NAMALWA (cell line): ENCODE measurements at regions not wholly inside any gene's neighbourhood (a gene's known extent, or its start where the extent isn't known, plus 50 kb on each side); places are given as distances from the start of the nearest gene placed in this dataset.

Source experiments
- DNase-seq: peaks from one replicate; pipeline ENCODE4 v3.0.0-alpha.2; 2015; ENCODE audit warnings: low spot score

DNA sequence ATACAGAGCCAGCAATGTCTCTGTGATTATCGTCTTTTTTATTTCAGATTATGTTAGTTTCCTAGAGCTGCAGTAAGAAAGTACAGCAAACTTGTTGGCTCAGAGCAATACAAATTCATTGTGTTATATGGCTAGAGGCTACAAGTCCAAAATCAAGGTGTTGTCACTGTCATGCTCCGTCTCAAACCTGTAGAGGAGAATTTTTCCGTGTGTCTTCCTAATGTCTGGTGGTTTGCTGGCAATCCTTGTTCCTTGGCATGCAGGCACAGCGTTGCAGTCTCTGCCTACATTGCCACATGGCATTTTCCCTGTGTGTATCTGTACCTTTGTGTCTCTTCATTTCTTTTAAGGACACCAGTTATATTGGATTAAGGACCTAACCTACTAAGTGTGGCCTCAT is 244.4 kb downstream of the LRRIQ3 start:
- no peak for DNase-seq

DNA sequence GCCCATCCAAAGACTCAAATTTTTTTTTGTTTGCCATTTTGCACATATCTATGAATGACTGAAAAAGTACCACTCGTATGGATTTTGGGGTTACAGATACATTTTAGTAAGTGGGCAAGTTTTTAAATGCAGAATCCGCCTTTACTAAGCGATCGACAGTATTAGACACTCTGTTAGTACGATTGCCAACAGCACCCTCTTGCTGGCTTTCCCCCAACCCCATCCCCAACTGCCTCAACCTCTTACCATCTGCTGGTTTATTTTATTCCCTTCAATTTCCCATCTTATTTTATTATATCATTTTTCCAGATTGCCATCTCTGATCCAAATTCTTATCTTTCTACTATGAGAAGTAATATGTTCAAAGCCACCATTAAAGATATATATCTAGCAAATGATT is 244.8 kb downstream of the LRRIQ3 start:
- no peak for DNase-seq

GRCh38 chr1:73948055-73948454 is 249.9 kb downstream of the LRRIQ3 start:
- DNase-seq = no peak

- no peak for DNase-seq
Observed at GRCh38 chr1:73947009-73947408, 251.0 kb downstream of the LRRIQ3 start.

GRCh38 chr1:73943270-73943669 is 254.7 kb downstream of the LRRIQ3 start:
- DNase-seq = no peak

GRCh38 chr1:73930293-73930692 is 267.7 kb downstream of the LRRIQ3 start:
- no peak for DNase-seq

DNA sequence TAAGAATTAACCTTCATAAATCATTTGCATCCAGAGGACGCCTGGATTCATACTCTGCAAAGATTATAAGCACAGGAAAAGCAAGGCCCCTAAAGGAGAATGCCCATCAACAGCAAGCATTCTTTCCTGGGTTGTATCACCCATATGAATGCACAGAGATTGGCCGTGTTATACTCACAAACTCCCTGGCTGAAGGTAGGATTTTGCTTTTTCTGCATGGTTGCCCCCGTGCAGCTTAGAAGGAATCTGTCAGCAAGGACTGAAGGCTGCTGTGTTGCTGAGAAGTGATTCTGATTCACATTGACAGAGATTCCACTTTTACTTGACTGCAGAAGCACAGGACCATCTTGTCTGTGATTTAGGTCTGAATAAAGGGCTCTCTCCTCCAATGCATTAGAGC is 283.0 kb downstream of the LRRIQ3 start:
- DNase-seq = no peak

- no peak for DNase-seq
Observed at GRCh38 chr1:73913025-73913424, 285.0 kb downstream of the LRRIQ3 start.

DNA sequence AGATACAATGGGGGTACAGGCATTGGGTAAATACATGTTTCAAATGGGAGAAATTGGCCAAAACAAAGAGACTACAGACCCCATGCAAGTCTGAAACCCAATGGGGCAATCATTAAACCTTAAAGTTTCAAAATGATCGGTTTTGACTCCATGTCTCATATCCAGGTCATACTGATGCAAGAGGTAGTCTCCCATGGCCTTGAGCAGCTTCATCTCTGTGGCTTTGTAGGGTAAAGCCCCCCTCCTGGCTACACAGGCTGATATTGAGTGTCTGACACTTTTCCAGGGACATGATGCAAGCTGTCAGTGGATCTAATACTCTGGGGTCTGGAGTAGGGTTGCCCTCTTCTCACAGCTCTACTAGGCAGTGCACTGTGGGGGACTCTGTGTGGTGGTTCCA is 286.1 kb downstream of the LRRIQ3 start:
- no peak for DNase-seq

DNA sequence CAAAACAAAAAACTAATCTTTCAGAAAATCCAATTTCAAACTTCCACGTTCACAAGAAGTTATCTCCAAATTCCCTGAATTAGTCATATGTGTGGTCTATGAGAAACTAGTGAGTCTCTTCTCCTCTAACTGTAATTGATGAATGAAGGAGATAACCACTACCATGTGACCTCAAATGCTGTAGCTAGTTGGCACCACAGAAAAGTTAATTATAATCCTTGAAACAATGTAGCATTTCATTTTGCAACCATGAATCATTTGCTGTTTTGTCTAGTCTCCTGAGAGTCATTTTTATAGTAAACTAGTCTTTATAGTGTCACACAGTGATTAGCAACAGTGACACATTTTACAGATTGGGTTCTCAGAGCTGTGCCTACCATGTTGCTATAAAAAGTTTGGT is 287.5 kb downstream of the LRRIQ3 start:
- no peak for DNase-seq

GRCh38 chr1:73910062-73910461 is 287.9 kb downstream of the LRRIQ3 start:
- DNase-seq = no peak

- DNase-seq = no peak
Observed at GRCh38 chr1:73909043-73909562, 288.9 kb downstream of the LRRIQ3 start.

- no peak for DNase-seq
Observed at GRCh38 chr1:73907051-73907450, 290.9 kb downstream of the LRRIQ3 start.

- no peak for DNase-seq
Observed at GRCh38 chr1:73903092-73903491, 294.9 kb downstream of the LRRIQ3 start.

DNA sequence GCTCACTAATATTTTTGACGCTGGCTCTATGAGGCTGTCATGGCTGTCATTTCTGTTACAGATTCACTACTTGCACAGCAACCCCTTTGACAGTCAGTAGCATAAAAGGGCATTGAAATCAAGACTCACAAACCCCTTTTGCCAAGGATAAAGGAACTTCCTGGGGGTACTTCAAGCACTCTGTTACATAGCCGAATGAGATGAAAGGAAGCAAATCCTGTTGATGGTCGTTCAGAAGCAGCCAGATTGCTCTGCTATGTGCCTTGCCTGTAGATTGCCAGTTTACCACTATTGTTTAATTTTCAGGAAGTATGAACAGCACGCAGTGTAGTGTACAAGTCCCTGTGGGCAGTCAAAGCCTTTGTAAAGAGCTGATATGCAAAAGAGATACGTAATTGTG is 296.2 kb downstream of the LRRIQ3 start:
- no peak for DNase-seq

- no peak for DNase-seq
Observed at GRCh38 chr1:73899311-73899710, 298.7 kb downstream of the LRRIQ3 start.

DNA sequence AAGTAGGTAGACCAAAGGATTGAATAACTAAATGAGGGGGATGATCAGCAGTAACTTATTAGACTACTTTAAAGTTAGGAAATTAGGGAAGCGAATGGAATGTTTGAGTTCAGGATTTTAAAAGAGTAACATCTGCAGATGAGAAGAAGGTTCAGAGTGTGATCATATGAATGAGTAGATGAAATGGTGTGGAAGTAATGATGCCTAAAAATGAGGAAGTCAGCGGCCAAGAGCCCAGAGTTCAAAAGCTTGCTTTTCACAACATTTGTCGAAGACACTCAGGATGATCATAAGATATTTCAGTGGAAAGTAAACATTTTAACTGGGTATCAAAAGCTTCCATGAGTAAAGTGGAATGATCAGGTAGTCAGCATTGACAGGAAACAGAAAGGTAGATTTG is 299.4 kb downstream of the LRRIQ3 start:
- DNase-seq = no peak

- DNase-seq = no peak
Observed at GRCh38 chr1:73887412-73887811, 310.6 kb downstream of the LRRIQ3 start.

DNA sequence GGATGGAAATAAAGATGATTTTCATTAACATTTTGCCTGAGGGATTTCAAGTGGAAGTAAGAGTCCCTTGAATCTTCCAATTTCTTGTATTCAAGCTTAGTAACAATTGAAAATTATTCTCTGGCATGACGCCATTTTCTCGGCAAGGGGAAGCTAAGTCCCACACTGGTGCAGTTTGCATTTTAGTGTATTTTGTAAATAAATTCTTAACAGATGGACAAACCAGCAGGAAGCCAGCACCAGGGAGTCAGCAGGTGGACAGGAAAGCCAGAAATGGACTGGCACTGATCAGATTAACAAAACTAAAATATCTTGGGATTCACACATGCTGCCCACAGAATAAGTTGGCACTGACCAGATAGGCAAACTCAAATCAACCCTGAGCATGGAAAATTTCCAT is 311.3 kb downstream of the LRRIQ3 start:
- no peak for DNase-seq

DNA sequence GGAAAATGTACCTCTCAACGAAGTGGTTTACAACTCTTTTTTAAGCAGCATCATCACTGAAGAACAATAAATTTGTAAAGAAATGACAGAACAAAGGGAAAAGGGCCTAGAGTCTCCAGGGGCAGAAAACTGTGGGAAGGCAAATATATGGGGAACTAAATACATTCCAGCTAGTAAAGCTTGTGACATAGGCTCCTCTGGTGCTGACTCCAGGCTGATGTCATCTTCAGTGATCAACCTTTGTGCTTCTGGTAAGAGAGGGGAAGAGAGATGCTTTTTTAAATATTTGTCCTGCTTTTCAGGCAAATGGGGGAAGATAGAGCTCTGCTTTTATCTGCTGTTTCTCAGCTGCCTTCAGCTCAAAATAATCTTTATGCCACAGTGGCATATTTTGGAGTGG is 323.2 kb downstream of the LRRIQ3 start:
- DNase-seq = no peak

GRCh38 chr1:73868810-73869336 is 329.1 kb downstream of the LRRIQ3 start:
- DNase-seq = no peak

GRCh38 chr1:73862355-73862754 is 335.6 kb downstream of the LRRIQ3 start:
- DNase-seq = no peak

DNA sequence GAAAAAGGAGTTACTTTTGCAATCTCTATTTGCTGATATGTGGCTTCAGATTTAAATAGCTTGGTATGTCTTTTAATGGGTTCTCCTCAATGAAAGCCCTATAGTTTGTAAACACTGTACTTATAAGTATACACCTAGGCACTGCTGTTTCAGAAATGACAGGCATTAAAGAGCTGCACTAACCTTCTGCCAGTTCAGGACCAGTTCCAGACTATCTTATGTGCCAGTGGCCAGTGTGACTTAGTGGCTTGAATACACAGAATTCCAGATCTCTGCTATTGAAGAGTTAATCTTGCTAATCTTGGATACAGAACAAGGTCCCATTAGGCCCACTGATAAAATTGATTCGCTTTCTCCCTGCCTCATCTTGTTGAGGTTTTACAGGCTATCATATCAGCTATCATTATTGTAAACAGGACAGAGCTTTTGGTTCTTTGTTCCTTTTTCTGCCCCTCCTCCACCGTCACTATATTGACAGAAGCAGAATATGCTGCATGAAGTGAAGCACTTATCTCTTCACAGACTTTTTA is 337.5 kb downstream of the LRRIQ3 start:
- DNase-seq = no peak

DNA sequence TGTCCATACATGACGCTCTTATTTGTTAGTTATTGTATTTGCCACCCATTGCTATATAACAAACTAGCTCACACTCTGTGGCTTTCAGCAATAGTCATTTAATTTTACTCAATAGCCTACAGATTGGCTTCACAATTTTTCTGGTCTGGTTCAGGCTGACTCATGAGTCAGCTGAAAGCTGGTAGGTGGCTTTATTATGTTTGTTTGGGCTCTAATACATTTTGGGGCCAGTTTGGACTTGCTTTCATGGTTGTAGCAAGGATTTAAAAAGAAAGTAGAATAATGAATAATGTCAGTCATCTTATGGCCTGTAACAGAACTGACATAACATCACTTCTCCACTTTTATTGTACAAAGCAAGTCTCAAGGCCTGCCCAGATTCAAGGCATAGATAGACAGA is 338.7 kb downstream of the LRRIQ3 start:
- DNase-seq = no peak

DNA sequence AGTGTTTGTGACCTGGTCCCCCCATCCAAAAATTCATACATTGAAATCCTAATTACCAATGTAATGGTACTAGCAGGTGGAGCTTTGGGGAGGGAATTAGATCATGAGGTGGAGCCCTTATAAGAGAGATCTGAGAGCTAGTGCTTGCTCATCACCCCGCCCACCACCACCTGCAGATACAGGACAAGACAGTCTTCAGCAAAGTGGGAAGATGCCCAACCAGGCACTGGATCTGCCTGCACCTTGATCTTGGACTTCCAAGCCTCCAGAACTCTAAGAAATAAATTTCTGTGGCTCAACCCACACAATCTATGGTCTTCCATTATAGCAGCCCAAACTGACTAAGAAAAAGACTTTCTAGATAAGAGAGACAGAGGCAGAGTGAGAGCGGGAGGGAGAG is 343.4 kb downstream of the LRRIQ3 start:
- no peak for DNase-seq
